OCI-LY7 (cell line): ENCODE measurements at regions not wholly inside any gene's neighbourhood (a gene's known extent, or its start where the extent isn't known, plus 50 kb on each side); places are given as distances from the start of the nearest gene placed in this dataset.

Experiments used
- CTCF ChIP-seq: fragments of 200-600 bp; sonication (generic); conservative IDR thresholded peaks from 2 replicates; pipeline ENCODE4 v1.5.1; 2014; ENCODE audit warnings: mild to moderate bottlenecking, antibody characterized with exemption, low read length, moderate library complexity, mixed read lengths
- EZH2phosphoT487 ChIP-seq: fragments of 200-600 bp; sonication (generic); IDR thresholded peaks from 2 replicates; pipeline ENCODE4 v1.6.1; 2018; ENCODE audit warnings: low read depth, borderline replicate concordance, mild to moderate bottlenecking, mixed run types, antibody characterized with exemption, low read length, moderate library complexity, mixed read lengths

- TF ChIP-seq EZH2phosphoT487 (no peak), CTCF (no peak)
These were observed 243.8 kb downstream of the ADGRL2 start for GRCh38 chr1:82044536-82044935.
